IMR-90 (cell line): ENCODE measurements at regions not wholly inside any gene's neighbourhood (a gene's known extent, or its start where the extent isn't known, plus 50 kb on each side); places are given as distances from the start of the nearest gene placed in this dataset.

Experiments
- ATAC-seq: fragments of 200-7000 bp; cut with Tn5 transposase; 2 replicates; pipeline ENCODE4 v1.9.1; 2020; ENCODE audit warnings: low read depth, mild to moderate bottlenecking, moderate library complexity
- BruUV-seq: library from RNA; stranded (reverse); fragments of 400-500 nt; replicated peaks from 2 replicates; lab custom pipeline; 2021; lab: Mats Ljungman, UMichigan
- CTCF ChIA-PET: fragments of 300-600 bp; formaldehyde crosslinking; extraction: SDS; loops from one replicate; lab custom pipeline; 2021; ENCODE audit warnings: antibody characterized with exemption; lab: Yijun Ruan, JAX
- POLR2A ChIA-PET: fragments of 300-600 bp; sonication (Branson Sonifier 250); formaldehyde crosslinking; loops from one replicate; lab custom pipeline; 2022; ENCODE audit warnings: antibody characterized with exemption; ENCODE audit not compliant: unreplicated experiment; lab: Charles Lee
- DNase-seq: peaks from one replicate; pipeline ENCODE4 v3.0.0; 2013
- H2AFZ ChIP-seq: replicated peaks from 2 replicates; pipeline ENCODE3; 2013; ENCODE audit warnings: low read length, mild to moderate bottlenecking; ENCODE audit not compliant: poor library complexity
- H2AK5ac ChIP-seq: 2 replicates; pipeline ENCODE4 v1.6.1; 2013; ENCODE audit warnings: low read depth, low read length, inconsistent platforms
- H2AK9ac ChIP-seq: replicated peaks from 2 replicates; pipeline ENCODE3; 2013; ENCODE audit warnings: mild to moderate bottlenecking, low read depth, low read length, moderate library complexity; ENCODE audit not compliant: poor library complexity
- H2BK120ac ChIP-seq: 2 replicates; pipeline ENCODE4 v1.6.1; 2013; ENCODE audit warnings: low read depth, low read length, inconsistent platforms
- H2BK15ac ChIP-seq: 3 replicates; pipeline ENCODE4 v1.6.1; 2013; ENCODE audit warnings: low read depth, low read length, inconsistent platforms
- H2BK20ac ChIP-seq: 2 replicates; pipeline ENCODE4 v1.6.1; 2013; ENCODE audit warnings: low read depth, mild to moderate bottlenecking, inconsistent platforms, low read length, moderate library complexity
- H2BK5ac ChIP-seq: 2 replicates; pipeline ENCODE4 v1.6.1; 2013; ENCODE audit warnings: mild to moderate bottlenecking, low read depth, low read length, inconsistent platforms; ENCODE audit not compliant: poor library complexity, severe bottlenecking
- H3K14ac ChIP-seq: replicated peaks from 2 replicates; pipeline ENCODE4 v1.6.1; 2013; ENCODE audit warnings: low read depth, low read length, inconsistent platforms
- H3K18ac ChIP-seq: 2 replicates; pipeline ENCODE4 v1.6.1; 2013; ENCODE audit warnings: low read depth, low read length, control low read depth
- H3K23ac ChIP-seq: 2 replicates; pipeline ENCODE4 v1.6.1; 2013; ENCODE audit warnings: low read depth, low read length, inconsistent platforms
- H3K27ac ChIP-seq: 2 replicates; pipeline ENCODE4 v1.5.1; 2013; ENCODE audit warnings: mild to moderate bottlenecking, control low read depth, low read length; ENCODE audit not compliant: insufficient read depth
- H3K27me3 ChIP-seq: 2 replicates; pipeline ENCODE4 v1.6.1; 2013; ENCODE audit warnings: low read length; ENCODE audit not compliant: control insufficient read depth, insufficient read depth
- H3K36me3 ChIP-seq: 2 replicates; pipeline ENCODE4 v1.6.1; 2013; ENCODE audit warnings: low read length, mixed read lengths; ENCODE audit not compliant: control insufficient read depth, insufficient read depth
- H3K4ac ChIP-seq: 2 replicates; pipeline ENCODE4 v1.6.1; 2013; ENCODE audit warnings: low read depth, low read length, inconsistent platforms
- H3K4me1 ChIP-seq: 2 replicates; pipeline ENCODE4 v1.6.1; 2013; ENCODE audit warnings: low read length, mixed read lengths; ENCODE audit not compliant: control insufficient read depth, insufficient read depth
- H3K4me2 ChIP-seq: 2 replicates; pipeline ENCODE4 v1.6.1; 2013; ENCODE audit warnings: low read depth, mild to moderate bottlenecking, control low read depth, low read length, moderate library complexity
- H3K4me3 ChIP-seq: 2 replicates; pipeline ENCODE4 v1.5.1; 2013; ENCODE audit warnings: low read depth, mild to moderate bottlenecking, control low read depth, low read length, moderate library complexity; ENCODE audit not compliant: insufficient read depth
- H3K56ac ChIP-seq: 2 replicates; pipeline ENCODE4 v1.6.1; 2013; ENCODE audit warnings: low read length, inconsistent platforms; ENCODE audit not compliant: insufficient read depth; ENCODE audit errors: extremely low read depth
- H3K79me1 ChIP-seq, 2 experiments: 2 replicates each; pipeline ENCODE4 v1.6.1; 2013; ENCODE audit warnings: low read length in 2 of 2, inconsistent platforms in 1 of 2, low read depth in 1 of 2
- H3K9ac ChIP-seq: 2 replicates; pipeline ENCODE4 v1.6.1; 2013; ENCODE audit warnings: low read depth, low read length, control low read depth
- H3K9me1 ChIP-seq: 2 replicates; pipeline ENCODE4 v1.6.1; 2013; ENCODE audit warnings: low read length, inconsistent platforms; ENCODE audit not compliant: insufficient read depth
- H3K9me3 ChIP-seq: 2 replicates; pipeline ENCODE4 v1.6.1; 2013; ENCODE audit warnings: low read length; ENCODE audit not compliant: control insufficient read depth, insufficient read depth
- H4K20me1 ChIP-seq: 2 replicates; pipeline ENCODE4 v1.6.1; 2013; ENCODE audit warnings: low read length, inconsistent platforms; ENCODE audit not compliant: insufficient read depth
- H4K5ac ChIP-seq: 2 replicates; pipeline ENCODE4 v1.6.1; 2013; ENCODE audit warnings: mild to moderate bottlenecking, low read depth, low read length, control low read depth
- H4K8ac ChIP-seq, 2 experiments: 2 replicates each; pipeline ENCODE4 v1.6.1; 2013; ENCODE audit warnings: low read depth in 2 of 2, low read length in 2 of 2, control low read depth in 1 of 2, inconsistent platforms in 1 of 2
- H4K91ac ChIP-seq: 2 replicates; pipeline ENCODE4 v1.6.1; 2013; ENCODE audit warnings: low read depth, low read length, inconsistent platforms; ENCODE audit not compliant: insufficient read depth
- BHLHE40 ChIP-seq: fragments of 150-350 bp; IDR thresholded peaks from 2 replicates; pipeline ENCODE4 v1.6.1; 2016; ENCODE audit warnings: mild to moderate bottlenecking, low read depth, low read length
- FOS ChIP-seq: fragments of 150-350 bp; IDR thresholded peaks from 2 replicates; pipeline ENCODE4 v1.6.1; 2016; ENCODE audit warnings: low read depth, low read length
- MAFK ChIP-seq: IDR thresholded peaks from 2 replicates; pipeline ENCODE4 v1.6.1; 2012; ENCODE audit warnings: low read depth, low read length, improper control_type of control experiment
- MAZ ChIP-seq: IDR thresholded peaks from 2 replicates; pipeline ENCODE4 v1.6.1; 2012; ENCODE audit warnings: low read depth, mild to moderate bottlenecking, low read length, improper control_type of control experiment, moderate library complexity, borderline replicate concordance
- SMC3 ChIP-seq: fragments of 150-350 bp; IDR thresholded peaks from 2 replicates; pipeline ENCODE4 v1.6.1; 2016; ENCODE audit warnings: low read depth, mild to moderate bottlenecking, antibody characterized with exemption, low read length, moderate library complexity
- WGBS, 2 experiments: methylation state at CpG; one replicate each; pipeline versions ENCODE4 v1.1.5 to v1.1.7; 2013; ENCODE audit warnings: missing lambda C conversion rate in 2 of 2; ENCODE audit not compliant: insufficient read length in 1 of 2; ENCODE audit errors: extremely low coverage in 2 of 2; 5-methylcytosine and 5-hydroxymethylcytosine counted together
- dilution Hi-C: fragments of 300-500 bp; cut with HindIII; formaldehyde crosslinking; loops from one replicate; pipeline ENCODE4 v1.14.3; 2018; ENCODE audit warnings: low sequenced_read_pairs; ENCODE audit not compliant: unreplicated experiment
- in situ Hi-C: fragments of 300-500 bp; cut with MboI; formaldehyde crosslinking; loops from 3 replicates; pipeline ENCODE4 v1.14.3; 2019; ENCODE audit warnings: low sequenced_read_pairs, inconsistent platforms, mixed read lengths
- intact Hi-C: fragments of 100-400 bp; cut with micrococcal nuclease; formaldehyde crosslinking; loops from 2 replicates; pipeline ENCODE4 v1.10.0; 2022

DNA sequence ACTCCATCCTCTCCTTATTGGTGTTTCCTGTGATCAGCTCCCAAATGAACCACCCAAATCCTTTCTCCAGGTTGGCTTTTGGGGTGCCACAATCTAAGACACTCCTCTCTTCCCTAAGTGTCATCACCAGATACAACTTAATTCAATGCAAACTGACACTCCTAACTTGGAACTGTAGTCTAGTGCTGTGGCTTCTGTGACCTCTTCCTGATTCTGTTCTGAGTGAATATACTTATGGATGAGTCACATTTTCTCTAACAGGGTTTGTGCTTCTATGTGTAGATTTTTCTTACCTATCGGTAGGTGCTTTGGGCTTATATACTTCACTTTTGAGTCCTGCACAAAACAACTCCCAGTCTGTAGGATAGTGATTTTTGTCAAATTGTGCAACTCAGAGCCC lies 141.3 kb upstream of the MAOA start:
- Histone ChIP-seq H3K79me1 (no peaks in the 10 kb centered on the region), H3K14ac (no peak overlapping the region), H4K20me1 (no peaks in the 10 kb centered on the region), H3K4me3 (no peak overlapping the region), H2AK9ac (no peak overlapping the region), H3K9ac (no peak overlapping the region), H2BK120ac (no peak overlapping the region), H3K23ac (no peak overlapping the region), H3K9me3 (no peaks in the 10 kb centered on the region), H4K5ac (no peak overlapping the region), H2AFZ (no peak overlapping the region), H3K4ac (no peak overlapping the region), H4K91ac (no peak overlapping the region), H3K18ac (no peak overlapping the region), H2BK5ac (no peak overlapping the region), H3K56ac (no peak overlapping the region), H3K4me1 (no peaks in the 10 kb centered on the region), H2BK20ac (no peak overlapping the region), H4K8ac (no peak overlapping the region), H3K4me2 (no peak overlapping the region), H3K36me3 (no peaks in the 10 kb centered on the region), H3K27me3 (peaks cover 4% of the 10 kb centered on the region; the same call in 1 of the 2 replicates), H2BK15ac (no peak overlapping the region), H3K27ac (no peak overlapping the region), H3K9me1 (no peaks in the 10 kb centered on the region), H2AK5ac (no peak overlapping the region)
- DNase-seq = no peak
- in situ Hi-C loops = no loop called here
- intact Hi-C loops = no loop called here
- ChIA-PET CTCF (no interaction called here), POLR2A (no interaction called here)
- TF ChIP-seq SMC3 = no peak
- TF ChIP-seq FOS = no peak
- TF ChIP-seq MAZ = no peak
- no peak for TF ChIP-seq BHLHE40
- no peak for TF ChIP-seq MAFK
- no TSS peak for BruUV-seq
- no peak for ATAC-seq
- dilution Hi-C loops = no loop called here
- no CpG with 5 or more reads among the region's 1 CpG for WGBS, 2 experiments
